ENCODE measurements at regions not wholly inside any gene's neighbourhood (a gene's known extent, or its start where the extent isn't known, plus 50 kb on each side); places are given as distances from the start of the nearest gene placed in this dataset.

- no peak overlapping the region for H3K4me3 ChIP-seq (ENCODE audit: low read depth, low read length)
- no peak for TF ChIP-seq CTCF (conservative IDR thresholded peaks at IDR 0.05; ENCODE audit: low read depth, low read length)
- DNase-seq (ENCODE audit: low read depth) = no peak
Measured at GRCh38 chr3:117722856-117723255, 1013.3 kb downstream of the TUSC7 start.

GRCh38 chr3:117723825-117724224 is 1014.2 kb downstream of the TUSC7 start:
- DNase-seq (ENCODE audit: low read depth) = no peak
- TF ChIP-seq CTCF (conservative IDR thresholded peaks at IDR 0.05; ENCODE audit: low read depth, low read length) = no peak
- H3K4me3 ChIP-seq (ENCODE audit: low read depth, low read length) = no peak overlapping the region

GRCh38 chr3:117725314-117725713 is 1015.7 kb downstream of the TUSC7 start:
- H3K4me3 ChIP-seq (ENCODE audit: low read depth, low read length) = no peak overlapping the region
- DNase-seq (ENCODE audit: low read depth) = no peak
- TF ChIP-seq CTCF (conservative IDR thresholded peaks at IDR 0.05; ENCODE audit: low read depth, low read length) = no peak

GRCh38 chr3:117726776-117727175 is 1017.2 kb downstream of the TUSC7 start:
- no peak for TF ChIP-seq CTCF (conservative IDR thresholded peaks at IDR 0.05; ENCODE audit: low read depth, low read length)
- no peak overlapping the region for H3K4me3 ChIP-seq (ENCODE audit: low read depth, low read length)
- no peak for DNase-seq (ENCODE audit: low read depth)

- no peak overlapping the region for H3K4me3 ChIP-seq (ENCODE audit: low read depth, low read length)
- DNase-seq (ENCODE audit: low read depth) = no peak
- TF ChIP-seq CTCF (conservative IDR thresholded peaks at IDR 0.05; ENCODE audit: low read depth, low read length) = no peak
Measured at GRCh38 chr3:117728226-117728625, 1018.6 kb downstream of the TUSC7 start.

- no peak for DNase-seq (ENCODE audit: low read depth)
- no peak for TF ChIP-seq CTCF (conservative IDR thresholded peaks at IDR 0.05; ENCODE audit: low read depth, low read length)
- no peak overlapping the region for H3K4me3 ChIP-seq (ENCODE audit: low read depth, low read length)
Measured at GRCh38 chr3:117734496-117734895, 1024.9 kb downstream of the TUSC7 start.

GRCh38 chr3:117735481-117736101 is 1026.0 kb downstream of the TUSC7 start:
- DNase-seq (ENCODE audit: low read depth) = no peak
- no peak overlapping the region for H3K4me3 ChIP-seq (ENCODE audit: low read depth, low read length)
- no peak for TF ChIP-seq CTCF (conservative IDR thresholded peaks at IDR 0.05; ENCODE audit: low read depth, low read length)

All from epithelial cell of proximal tubule (primary cell).